ENCODE measurements at regions not wholly inside any gene's neighbourhood (a gene's known extent, or its start where the extent isn't known, plus 50 kb on each side); places are given as distances from the start of the nearest gene placed in this dataset.

DNA sequence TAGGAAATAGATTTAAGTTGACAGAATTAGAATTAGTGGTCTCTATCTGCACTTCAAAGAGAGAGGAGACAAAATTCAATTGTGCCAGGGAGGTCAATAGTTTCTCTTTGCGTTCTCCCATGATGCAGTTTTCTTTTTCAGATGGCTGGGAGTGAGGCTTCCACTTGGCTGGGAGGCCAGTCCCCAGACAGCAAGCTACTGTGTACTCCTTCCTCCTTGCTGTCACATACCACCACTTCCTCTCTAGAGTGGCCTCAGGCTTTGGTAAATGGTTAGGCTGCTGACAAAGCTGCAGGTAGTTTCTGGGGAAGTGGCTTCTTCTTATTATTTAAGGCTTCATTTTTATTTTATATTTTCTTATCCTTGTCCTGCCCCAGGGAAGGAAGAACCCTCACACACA, 106.2 kb upstream of the HS3ST4 start:
- H3K36me3 ChIP-seq = no peaks in the 10 kb centered on the region
- ATAC-seq (no peak), DNase-seq (no peak)
- TF ChIP-seq CTCF (IDR thresholded peaks at IDR 0.05) = no peak
- no peaks in the 10 kb centered on the region for H3K27me3 ChIP-seq
- no peak overlapping the region for H3K4me3 ChIP-seq
- no peaks in the 10 kb centered on the region for H3K4me1 ChIP-seq
- no peaks in the 10 kb centered on the region for H3K9me3 ChIP-seq
- intact Hi-C loops (cut with DNase I) = no loop called here
- H3K27ac ChIP-seq = no peak overlapping the region

DNA sequence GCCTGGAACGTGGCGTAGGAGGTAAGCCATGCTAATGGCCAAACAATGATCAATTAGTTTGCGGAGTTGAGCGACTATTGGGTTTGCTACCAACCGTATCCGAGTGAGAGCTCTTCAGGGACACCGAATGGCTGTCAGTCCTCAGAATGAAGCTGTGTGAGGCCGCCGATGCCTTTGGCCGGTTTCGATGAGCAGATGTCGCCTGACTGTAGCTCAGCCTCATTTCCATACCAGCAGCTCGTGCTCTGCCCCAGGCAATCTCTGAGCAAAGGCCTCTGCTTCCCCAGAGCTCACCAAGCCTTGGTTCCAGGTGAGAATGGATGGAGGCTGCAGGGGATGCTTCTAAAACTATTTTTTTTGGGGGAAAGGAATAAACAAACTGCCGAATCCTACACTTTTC, 111.7 kb upstream of the HS3ST4 start:
- ATAC-seq = no peak
- TF ChIP-seq CTCF (IDR thresholded peaks at IDR 0.05) = no peak
- Histone ChIP-seq H3K9me3 (no peaks in the 10 kb centered on the region), H3K27me3 (no peaks in the 10 kb centered on the region), H3K36me3 (no peaks in the 10 kb centered on the region), H3K27ac (no peak overlapping the region), H3K4me3 (no peak overlapping the region), H3K4me1 (no peaks in the 10 kb centered on the region)
- DNase-seq = no peak
- intact Hi-C loops (cut with DNase I) = no loop called here

DNA sequence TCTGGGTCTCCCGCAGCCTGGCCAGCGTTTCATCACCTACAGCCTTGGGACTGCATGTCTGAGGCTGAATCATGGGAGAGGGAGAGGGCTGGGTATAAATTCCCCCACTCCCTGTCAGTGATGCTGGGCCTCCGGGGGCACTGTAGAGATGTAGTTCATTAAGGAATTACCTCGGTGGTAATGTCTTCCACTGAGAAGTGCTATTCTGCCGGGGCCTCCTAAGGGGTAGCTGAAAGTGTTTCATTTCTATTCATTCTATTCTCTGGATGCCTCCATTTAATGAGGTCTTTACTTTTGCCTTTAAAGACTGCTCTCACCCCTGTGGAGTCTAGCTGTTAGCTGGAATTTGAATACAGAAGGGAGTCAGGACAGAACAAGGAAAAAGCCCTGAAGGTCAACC, 116.4 kb upstream of the HS3ST4 start:
- H3K27me3 ChIP-seq = no peaks in the 10 kb centered on the region
- ATAC-seq = no peak
- no peaks in the 10 kb centered on the region for H3K9me3 ChIP-seq
- intact Hi-C loops (cut with DNase I) = no loop called here
- H3K36me3 ChIP-seq = no peaks in the 10 kb centered on the region
- H3K4me3 ChIP-seq = no peak overlapping the region
- no peaks in the 10 kb centered on the region for H3K4me1 ChIP-seq
- DNase-seq = no peak
- no peak overlapping the region for H3K27ac ChIP-seq
- no peak for TF ChIP-seq CTCF (IDR thresholded peaks at IDR 0.05)

DNA sequence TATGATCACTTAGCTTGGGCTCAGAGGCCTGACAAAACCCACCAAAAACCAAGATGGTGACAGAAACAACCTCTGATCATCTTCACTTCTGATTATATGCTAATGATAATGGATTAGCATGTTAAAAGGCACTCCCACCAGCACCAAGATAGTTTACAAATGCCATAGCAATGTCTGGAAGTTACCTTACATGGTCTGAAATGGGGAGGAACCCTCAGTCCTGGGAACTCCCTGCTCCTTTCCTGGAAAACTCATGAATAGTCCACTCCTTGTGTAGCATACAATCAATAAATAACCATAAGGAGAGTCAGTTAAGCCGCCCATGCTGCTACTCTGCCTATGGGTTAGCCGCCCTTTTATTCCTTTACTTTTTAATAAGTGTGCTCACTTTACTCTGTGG, 120.0 kb upstream of the HS3ST4 start:
- Histone ChIP-seq H3K9me3 (no peaks in the 10 kb centered on the region), H3K36me3 (no peaks in the 10 kb centered on the region), H3K4me3 (no peak overlapping the region), H3K27ac (no peak overlapping the region), H3K4me1 (no peaks in the 10 kb centered on the region), H3K27me3 (no peaks in the 10 kb centered on the region)
- intact Hi-C loops (cut with DNase I) = no loop called here
- DNase-seq = no peak
- TF ChIP-seq CTCF (IDR thresholded peaks at IDR 0.05) = no peak
- no peak for ATAC-seq

DNA sequence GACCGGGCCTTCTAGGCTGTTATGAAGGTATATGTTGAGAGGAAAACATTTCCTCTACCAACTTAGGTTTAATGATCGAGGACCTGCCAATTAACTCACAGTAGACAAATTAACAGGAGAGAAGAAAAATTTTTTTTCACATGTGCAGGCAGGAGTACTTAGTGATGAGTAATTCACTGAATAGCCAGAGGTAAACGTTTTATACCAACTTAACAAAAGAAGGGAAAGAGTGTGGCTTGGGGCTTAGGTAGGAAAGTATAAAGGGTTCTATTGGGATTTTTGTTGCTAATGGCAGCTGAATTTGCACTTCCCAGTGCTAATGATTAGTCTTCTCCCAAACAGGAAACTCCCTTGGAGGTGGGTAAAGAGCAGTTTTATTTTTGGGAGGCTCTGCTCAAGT, 121.6 kb upstream of the HS3ST4 start:
- intact Hi-C loops (cut with DNase I) = no loop called here
- Histone ChIP-seq H3K27ac (no peak overlapping the region), H3K9me3 (no peaks in the 10 kb centered on the region), H3K4me3 (no peak overlapping the region), H3K36me3 (no peaks in the 10 kb centered on the region), H3K4me1 (no peaks in the 10 kb centered on the region), H3K27me3 (no peaks in the 10 kb centered on the region)
- TF ChIP-seq CTCF (IDR thresholded peaks at IDR 0.05) = no peak
- no peak for ATAC-seq
- no peak for DNase-seq

DNA sequence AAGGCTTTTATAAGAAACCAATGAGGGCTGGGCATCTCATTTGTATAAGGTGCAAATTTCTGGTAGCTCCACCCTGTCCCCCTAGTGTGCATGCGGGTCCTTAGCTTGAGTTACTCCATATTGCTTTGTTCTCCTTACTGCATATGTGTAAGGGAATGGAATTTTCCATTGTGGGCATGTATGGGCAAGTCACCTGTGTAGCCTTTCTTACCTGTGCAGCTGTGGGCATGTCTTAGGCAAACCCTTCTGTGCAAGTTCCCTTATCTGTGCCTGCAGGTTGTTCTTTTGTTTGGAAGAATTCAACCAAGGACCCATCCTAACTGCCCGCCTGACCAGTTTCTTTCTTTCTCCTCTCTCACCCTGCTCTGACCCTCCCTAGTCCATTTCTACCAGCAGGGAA, 122.8 kb upstream of the HS3ST4 start:
- DNase-seq (no peak), ATAC-seq (no peak)
- no peak for TF ChIP-seq CTCF (IDR thresholded peaks at IDR 0.05)
- no peak overlapping the region for H3K27ac ChIP-seq
- intact Hi-C loops (cut with DNase I) = no loop called here
- no peaks in the 10 kb centered on the region for H3K9me3 ChIP-seq
- no peaks in the 10 kb centered on the region for H3K4me1 ChIP-seq
- no peak overlapping the region for H3K4me3 ChIP-seq
- H3K36me3 ChIP-seq = no peaks in the 10 kb centered on the region
- no peaks in the 10 kb centered on the region for H3K27me3 ChIP-seq
